A549 (cell line): ENCODE measurements at regions not wholly inside any gene's neighbourhood (a gene's known extent, or its start where the extent isn't known, plus 50 kb on each side); places are given as distances from the start of the nearest gene placed in this dataset.

Experiments used
- ATAC-seq, 2 experiments: fragments of 200-7000 bp in 1 of 2; fragments of >200 bp in 1 of 2; cut with Nextera tagmentation in 1 of 2; cut with Tn5 transposase in 1 of 2; 3 replicates each; pipeline versions ENCODE4 v1.8.0 to v1.9.1; 2018 to 2020; ENCODE audit warnings: mild to moderate bottlenecking in 1 of 2, moderate library complexity in 1 of 2
- CTCF ChIA-PET: fragments of 300-600 bp; sonication (Branson Sonifier 250); formaldehyde crosslinking; extraction: SDS; loops from one replicate; lab custom pipeline; 2021; ENCODE audit warnings: antibody characterized with exemption, inconsistent platforms; lab: Yijun Ruan, JAX
- POLR2A ChIA-PET: fragments of 350-600 bp; formaldehyde crosslinking; extraction: SDS; loops from one replicate; lab custom pipeline; 2021; ENCODE audit warnings: antibody characterized with exemption, inconsistent platforms; lab: Yijun Ruan, JAX
- DNase-seq, 2 experiments: peaks; one replicate each; pipeline versions ENCODE4 v3.0.0 to v3.0.0-alpha.2; 2011 to 2016; ENCODE audit warnings: low read depth in 1 of 2, low spot score in 1 of 2
- FAIRE-seq: peaks from 2 replicates; lab custom pipeline; 2011; peaks lifted over from hg19 to GRCh38; lab: Jason Lieb, UNC
- H3K27ac ChIP-seq, 2 experiments: fragments of >200 bp; sonication (Bioruptor Twin); formaldehyde crosslinking; 3 replicates each; pipeline ENCODE4 v1.5.1; 2016 to 2017
- H3K4me1 ChIP-seq: fragments of >200 bp; sonication (Bioruptor Twin); formaldehyde crosslinking; 3 replicates; pipeline ENCODE4 v1.6.1; 2016
- H3K4me2 ChIP-seq: fragments of >200 bp; sonication (Bioruptor Twin); formaldehyde crosslinking; 3 replicates; pipeline ENCODE4 v1.6.1; 2016
- H3K4me3 ChIP-seq: fragments of >200 bp; sonication (Bioruptor Twin); formaldehyde crosslinking; 3 replicates; pipeline ENCODE4 v1.5.1; 2016
- H3K9me3 ChIP-seq: fragments of >200 bp; sonication (Bioruptor Twin); formaldehyde crosslinking; 3 replicates; pipeline ENCODE4 v1.6.1; 2016
- CHD2 ChIP-seq: fragments of 150-350 bp; IDR thresholded peaks from 2 replicates; pipeline ENCODE4 v1.6.1; 2014; ENCODE audit warnings: low read length; ENCODE audit not compliant: partially characterized antibody
- EHMT2 ChIP-seq: fragments of 200-600 bp; sonication (generic); IDR thresholded peaks from 2 replicates; pipeline ENCODE4 v1.6.1; 2016; ENCODE audit warnings: antibody characterized with exemption, low read depth, mild to moderate bottlenecking, moderate library complexity
- FOSB ChIP-seq: fragments of 250-450 bp; sonication (Bioruptor Pico); IDR thresholded peaks from 2 replicates; pipeline ENCODE4 v1.5.0; 2020; ENCODE audit warnings: mild to moderate bottlenecking, moderate library complexity
- FOSL2 ChIP-seq, 2 experiments: fragments of 450-650 bp in 1 of 2; fragments of >200 bp in 1 of 2; sonication (Bioruptor Twin) in 1 of 2; formaldehyde crosslinking; IDR thresholded peaks; 2 replicates each; pipeline versions ENCODE4 v1.5.0 to v1.6.1; 2016 to 2020; ENCODE audit warnings: mild to moderate bottlenecking in 1 of 2, moderate library complexity in 1 of 2
- HDAC2 ChIP-seq: fragments of 200-600 bp; sonication (generic); IDR thresholded peaks from 2 replicates; pipeline ENCODE4 v1.6.1; 2016
- HOXA7 ChIP-seq: fragments of 250-450 bp; sonication (Bioruptor Pico); IDR thresholded peaks from 2 replicates; pipeline ENCODE4 v1.5.0; 2020; ENCODE audit warnings: mild to moderate bottlenecking, moderate library complexity
- HOXB13 ChIP-seq: fragments of 250-450 bp; sonication (Bioruptor Pico); IDR thresholded peaks from 2 replicates; pipeline ENCODE4 v1.5.0; 2020; ENCODE audit warnings: low read depth, mild to moderate bottlenecking, moderate library complexity
- KDM5A ChIP-seq: fragments of 200-600 bp; sonication (generic); IDR thresholded peaks from 2 replicates; pipeline ENCODE4 v1.6.1; 2016; ENCODE audit warnings: antibody characterized with exemption, mild to moderate bottlenecking
- MAFK ChIP-seq: fragments of 450-650 bp; IDR thresholded peaks from 2 replicates; pipeline ENCODE4 v1.6.1; 2014; ENCODE audit not compliant: partially characterized antibody
- MAZ ChIP-seq: fragments of 150-350 bp; IDR thresholded peaks from 2 replicates; pipeline ENCODE4 v1.6.1; 2014; ENCODE audit warnings: antibody characterized with exemption, low read depth, low read length, borderline replicate concordance
- MYC ChIP-seq: IDR thresholded peaks from 2 replicates; pipeline ENCODE4 v1.6.1; 2012; ENCODE audit warnings: mild to moderate bottlenecking, inconsistent platforms, low read length, improper control_type of control experiment, borderline replicate concordance
- NR3C1 ChIP-seq: fragments of >200 bp; sonication (Bioruptor Twin); formaldehyde crosslinking; IDR thresholded peaks from 3 replicates; pipeline ENCODE4 v1.6.1; 2017
- POLR2A ChIP-seq: IDR thresholded peaks from 2 replicates; pipeline ENCODE4 v1.6.1; 2012; ENCODE audit warnings: mild to moderate bottlenecking, low read length
- SMC3 ChIP-seq: fragments of >200 bp; sonication (Bioruptor Twin); formaldehyde crosslinking; IDR thresholded peaks from 3 replicates; pipeline ENCODE4 v1.6.1; 2018; ENCODE audit warnings: inconsistent platforms
- TFCP2L1 ChIP-seq: fragments of 250-450 bp; sonication (Bioruptor Pico); IDR thresholded peaks from 2 replicates; pipeline ENCODE4 v1.5.0; 2021; ENCODE audit warnings: mild to moderate bottlenecking
- WGBS: methylation state at CpG from one replicate; pipeline ENCODE4 v1.1.6; 2017; ENCODE audit errors: missing lambda C conversion rate; 5-methylcytosine and 5-hydroxymethylcytosine counted together
- TF ChIP-seq, protein P1 (sequence below): IDR thresholded peaks from 2 replicates; pipeline ENCODE4 v1.6.1; 2012
- TF ChIP-seq, protein P2 (sequence below): fragments of >200 bp; sonication (Bioruptor Twin); formaldehyde crosslinking; IDR thresholded peaks from 3 replicates; pipeline ENCODE4 v1.6.1; 2016
- TF ChIP-seq, protein P3 (sequence below): fragments of 250-450 bp; sonication (Bioruptor Pico); IDR thresholded peaks from 2 replicates; pipeline ENCODE4 v1.5.0; 2020; ENCODE audit warnings: low read depth, mild to moderate bottlenecking, moderate library complexity

GRCh38 chr1:80769208-80769750 is 1031.5 kb upstream of the ADGRL2 start:
- Histone ChIP-seq H3K9me3 (no peaks in the 10 kb centered on the region), H3K4me3 (no peak overlapping the region), H3K27ac (no peak overlapping the region), H3K4me2 (no peak overlapping the region), H3K4me1 (no peaks in the 10 kb centered on the region)
- CTCF ChIA-PET = no interaction called here
- no peak for ATAC-seq
- no peak for DNase-seq
- WGBS = 35% methylated on average over 3 of the region's 3 CpGs
- no peak for TF ChIP-seq SMC3
- TF ChIP-seq FOSL2 (IDR thresholded peaks at IDR 0.05) = no peak
- no peak for TF ChIP-seq FOSL2 (CRISPR knock-in tag; IDR thresholded peaks at IDR 0.05)
- no peak for TF ChIP-seq MYC
- TF ChIP-seq, all 56 proteins: peak for 0
- POLR2A ChIA-PET = no interaction called here
- FAIRE-seq = no peak

GRCh38 chr1:80767711-80768110 is 1033.0 kb upstream of the ADGRL2 start:
- WGBS = 32% methylated on average over 2 of the region's 2 CpGs
- H3K27ac ChIP-seq = no peak overlapping the region
- DNase-seq (no peak), ATAC-seq (no peak), FAIRE-seq (no peak)
- ChIA-PET CTCF (no interaction called here), POLR2A (no interaction called here)
- no peak overlapping the region for H3K4me3 ChIP-seq
- H3K4me2 ChIP-seq = no peak overlapping the region
- no peaks in the 10 kb centered on the region for H3K4me1 ChIP-seq
- H3K9me3 ChIP-seq = no peaks in the 10 kb centered on the region
- no peak for TF ChIP-seq CHD2
- no peak for TF ChIP-seq HDAC2
- no peak for TF ChIP-seq FOSB
- TF ChIP-seq, protein P1, sequence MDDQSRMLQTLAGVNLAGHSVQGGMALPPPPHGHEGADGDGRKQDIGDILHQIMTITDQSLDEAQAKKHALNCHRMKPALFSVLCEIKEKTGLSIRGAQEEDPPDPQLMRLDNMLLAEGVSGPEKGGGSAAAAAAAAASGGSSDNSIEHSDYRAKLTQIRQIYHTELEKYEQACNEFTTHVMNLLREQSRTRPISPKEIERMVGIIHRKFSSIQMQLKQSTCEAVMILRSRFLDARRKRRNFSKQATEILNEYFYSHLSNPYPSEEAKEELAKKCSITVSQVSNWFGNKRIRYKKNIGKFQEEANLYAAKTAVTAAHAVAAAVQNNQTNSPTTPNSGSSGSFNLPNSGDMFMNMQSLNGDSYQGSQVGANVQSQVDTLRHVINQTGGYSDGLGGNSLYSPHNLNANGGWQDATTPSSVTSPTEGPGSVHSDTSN = no peak
- TF ChIP-seq MAFK = no peak
- no peak for TF ChIP-seq POLR2A
- TF ChIP-seq HOXA7 (CRISPR knock-in tag) = no peak
- TF ChIP-seq HOXB13 (CRISPR knock-in tag) = no peak
- no peak for TF ChIP-seq TFCP2L1 (CRISPR knock-in tag)

- TF ChIP-seq MYC = no peak
- no peak for TF ChIP-seq FOSL2 (IDR thresholded peaks at IDR 0.05)
- TF ChIP-seq FOSL2 (CRISPR knock-in tag; IDR thresholded peaks at IDR 0.05) = no peak
- TF ChIP-seq NR3C1 = no peak
- Histone ChIP-seq H3K4me2 (no peak overlapping the region), H3K27ac (no peak overlapping the region), H3K9me3 (no peaks in the 10 kb centered on the region), H3K4me3 (no peak overlapping the region), H3K4me1 (no peaks in the 10 kb centered on the region)
- DNase-seq (no peak), FAIRE-seq (no peak), ATAC-seq (no peak)
- POLR2A ChIA-PET = no interaction called here
- WGBS = 67% methylated on average over 1 of the region's 1 CpG
- CTCF ChIA-PET = no interaction called here
These were observed 1041.4 kb upstream of the ADGRL2 start for GRCh38 chr1:80759354-80759753.

DNA sequence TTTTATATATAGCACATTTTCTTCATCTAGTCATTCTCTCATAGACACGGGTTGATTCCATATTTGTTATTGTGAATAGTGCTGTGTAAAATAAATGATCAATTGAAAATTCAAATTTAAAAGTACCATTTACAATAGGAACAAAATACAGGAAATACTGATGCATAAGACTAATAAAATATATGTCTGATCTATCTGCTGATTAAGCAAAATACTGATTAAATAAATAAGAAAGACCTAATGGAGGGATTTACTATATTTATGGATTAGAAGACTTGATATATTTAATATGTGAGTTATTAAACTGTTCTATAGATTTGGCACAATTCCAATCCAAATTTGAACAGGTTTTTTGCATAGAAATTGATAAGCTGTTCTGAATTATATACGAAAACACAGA is 1044.8 kb upstream of the ADGRL2 start:
- ATAC-seq (no peak), FAIRE-seq (no peak), DNase-seq (no peak)
- H3K4me2 ChIP-seq = no peak overlapping the region
- WGBS = 46% methylated on average over 2 of the region's 2 CpGs
- CTCF ChIA-PET = no interaction called here
- POLR2A ChIA-PET = no interaction called here
- no peak overlapping the region for H3K4me3 ChIP-seq
- no peak for TF ChIP-seq EHMT2
- TF ChIP-seq, protein P2, sequence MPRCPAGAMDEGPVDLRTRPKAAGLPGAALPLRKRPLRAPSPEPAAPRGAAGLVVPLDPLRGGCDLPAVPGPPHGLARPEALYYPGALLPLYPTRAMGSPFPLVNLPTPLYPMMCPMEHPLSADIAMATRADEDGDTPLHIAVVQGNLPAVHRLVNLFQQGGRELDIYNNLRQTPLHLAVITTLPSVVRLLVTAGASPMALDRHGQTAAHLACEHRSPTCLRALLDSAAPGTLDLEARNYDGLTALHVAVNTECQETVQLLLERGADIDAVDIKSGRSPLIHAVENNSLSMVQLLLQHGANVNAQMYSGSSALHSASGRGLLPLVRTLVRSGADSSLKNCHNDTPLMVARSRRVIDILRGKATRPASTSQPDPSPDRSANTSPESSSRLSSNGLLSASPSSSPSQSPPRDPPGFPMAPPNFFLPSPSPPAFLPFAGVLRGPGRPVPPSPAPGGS = no peak
- TF ChIP-seq MAFK = peak; percentile 61
- no peak for TF ChIP-seq HOXB13 (CRISPR knock-in tag)
- TF ChIP-seq KDM5A = no peak
- no peak for TF ChIP-seq MAZ
- TF ChIP-seq, protein P3, sequence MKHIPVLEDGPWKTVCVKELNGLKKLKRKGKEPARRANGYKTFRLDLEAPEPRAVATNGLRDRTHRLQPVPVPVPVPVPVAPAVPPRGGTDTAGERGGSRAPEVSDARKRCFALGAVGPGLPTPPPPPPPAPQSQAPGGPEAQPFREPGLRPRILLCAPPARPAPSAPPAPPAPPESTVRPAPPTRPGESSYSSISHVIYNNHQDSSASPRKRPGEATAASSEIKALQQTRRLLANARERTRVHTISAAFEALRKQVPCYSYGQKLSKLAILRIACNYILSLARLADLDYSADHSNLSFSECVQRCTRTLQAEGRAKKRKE (CRISPR knock-in tag) = no peak
- no peak overlapping the region for H3K27ac ChIP-seq
- no peaks in the 10 kb centered on the region for H3K9me3 ChIP-seq
- no peaks in the 10 kb centered on the region for H3K4me1 ChIP-seq
